ENCODE measurements at regions not wholly inside any gene's neighbourhood (a gene's known extent, or its start where the extent isn't known, plus 50 kb on each side); places are given as distances from the start of the nearest gene placed in this dataset.
A peak's percentile ranks its signal among the peaks of the same experiment; 100 is the strongest.

DNA sequence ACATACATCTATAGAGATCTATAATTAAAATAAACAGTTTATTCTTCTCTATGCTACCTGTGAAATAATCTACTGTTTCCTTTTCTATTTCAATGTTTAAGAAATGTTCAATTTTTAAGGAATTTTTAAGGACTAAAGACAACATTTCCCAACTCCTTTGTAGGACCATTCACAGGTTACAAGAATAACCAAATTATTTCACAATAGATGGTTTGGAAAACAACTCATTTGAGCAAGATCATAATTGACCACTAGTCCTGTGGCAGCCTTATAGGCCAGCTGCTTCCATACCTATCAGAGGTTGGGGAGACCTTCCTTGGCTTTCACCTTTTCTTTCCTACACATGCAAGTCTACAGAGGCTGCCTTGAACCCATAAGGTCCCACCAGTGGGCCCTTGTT is 193.7 kb downstream of the TTC39B start:
- DNase-seq (ENCODE audit: low read depth) = no peak
- CTCF ChIA-PET = interaction anchor here (1.2 to 1.3 kb wide), 2 partner anchors 9 to 22 kb away, joined by 5 read pairs; no protein-coding TSS in a partner anchor
- POLR2A ChIA-PET = no interaction called here

DNA sequence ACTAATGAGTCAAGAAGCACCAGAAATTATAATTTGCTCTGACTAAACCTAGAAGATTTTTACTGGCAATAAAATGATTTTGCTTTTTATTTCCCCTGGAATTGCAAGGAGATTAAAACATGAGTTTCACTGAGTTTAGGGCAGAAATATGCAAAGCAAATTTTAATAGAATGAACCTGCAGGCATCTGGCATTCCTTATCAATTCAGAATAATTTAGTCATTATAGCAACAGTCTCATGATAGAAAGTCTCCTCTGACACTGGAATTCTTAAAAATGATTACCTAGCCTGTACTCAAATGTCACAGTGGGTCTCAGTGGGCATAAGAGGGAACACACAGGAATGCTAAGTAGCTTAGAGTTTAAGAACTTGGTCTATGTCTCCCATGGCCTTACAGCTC is 195.9 kb downstream of the TTC39B start:
- POLR2A ChIA-PET = no interaction called here
- DNase-seq (ENCODE audit: low read depth) = no peak
- CTCF ChIA-PET = no interaction called here
- Histone ChIP-seq H3K4me3 (ENCODE audit: low read depth, low read length) (no peak overlapping the region), H3K27me3 (ENCODE audit: control insufficient read depth, insufficient read depth, low read length) (no peaks in the 10 kb centered on the region), H3K36me3 (ENCODE audit: control insufficient read depth, insufficient read depth, low read length) (no peaks in the 10 kb centered on the region)
- TF ChIP-seq, protein P1, sequence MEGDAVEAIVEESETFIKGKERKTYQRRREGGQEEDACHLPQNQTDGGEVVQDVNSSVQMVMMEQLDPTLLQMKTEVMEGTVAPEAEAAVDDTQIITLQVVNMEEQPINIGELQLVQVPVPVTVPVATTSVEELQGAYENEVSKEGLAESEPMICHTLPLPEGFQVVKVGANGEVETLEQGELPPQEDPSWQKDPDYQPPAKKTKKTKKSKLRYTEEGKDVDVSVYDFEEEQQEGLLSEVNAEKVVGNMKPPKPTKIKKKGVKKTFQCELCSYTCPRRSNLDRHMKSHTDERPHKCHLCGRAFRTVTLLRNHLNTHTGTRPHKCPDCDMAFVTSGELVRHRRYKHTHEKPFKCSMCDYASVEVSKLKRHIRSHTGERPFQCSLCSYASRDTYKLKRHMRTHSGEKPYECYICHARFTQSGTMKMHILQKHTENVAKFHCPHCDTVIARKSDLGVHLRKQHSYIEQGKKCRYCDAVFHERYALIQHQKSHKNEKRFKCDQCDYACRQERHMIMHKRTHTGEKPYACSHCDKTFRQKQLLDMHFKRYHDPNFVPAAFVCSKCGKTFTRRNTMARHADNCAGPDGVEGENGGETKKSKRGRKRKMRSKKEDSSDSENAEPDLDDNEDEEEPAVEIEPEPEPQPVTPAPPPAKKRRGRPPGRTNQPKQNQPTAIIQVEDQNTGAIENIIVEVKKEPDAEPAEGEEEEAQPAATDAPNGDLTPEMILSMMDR (IDR thresholded peaks at IDR 0.05; ENCODE audit: insufficient read depth, low read depth, low read length) = no peak

More for the DNA sequence above, 193.7 kb downstream of the TTC39B start:
- Histone ChIP-seq H3K4me3 (ENCODE audit: low read depth, low read length) (no peak overlapping the region), H3K27me3 (ENCODE audit: control insufficient read depth, insufficient read depth, low read length) (no peaks in the 10 kb centered on the region), H3K36me3 (ENCODE audit: control insufficient read depth, insufficient read depth, low read length) (no peaks in the 10 kb centered on the region)
- TF ChIP-seq, protein P1 (IDR thresholded peaks at IDR 0.05; ENCODE audit: insufficient read depth, low read depth, low read length) = no peak

DNA sequence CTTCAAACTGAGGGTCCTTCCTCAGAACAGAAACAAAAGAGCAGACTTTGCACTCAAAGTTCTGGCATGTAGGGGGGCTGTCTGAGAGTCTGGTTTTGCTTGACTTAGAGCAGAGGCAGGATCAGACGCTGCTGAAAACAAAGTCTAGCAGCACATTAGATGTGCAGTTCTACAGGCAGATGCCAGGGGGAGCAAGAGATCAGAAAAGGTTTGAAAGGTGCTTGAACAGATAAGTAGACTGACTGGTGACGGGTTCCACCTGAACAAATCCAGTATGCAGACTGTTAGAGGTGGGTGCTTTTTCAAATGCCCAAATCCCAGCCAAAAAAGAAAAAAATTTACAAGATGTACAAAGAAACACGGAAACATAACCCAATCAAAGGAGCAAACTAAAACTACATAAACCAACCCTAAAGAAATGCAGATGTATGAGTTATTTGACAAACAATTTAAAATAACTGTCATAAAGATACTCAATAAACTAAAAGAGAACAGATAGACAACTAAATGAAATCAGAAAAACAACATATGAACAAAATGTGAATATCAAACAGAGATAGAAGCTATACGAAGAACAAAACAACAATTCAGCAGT is 194.7 kb upstream of the FREM1 start:
- ChIA-PET CTCF (interaction anchor here (0.7 to 8.8 kb wide), 7 partner anchors 9 to 446 kb away, joined by 3 to 80 read pairs (median 5); no protein-coding TSS in a partner anchor), POLR2A (no interaction called here)
- no peak for DNase-seq (ENCODE audit: low read depth)
- TF ChIP-seq, protein P1 (IDR thresholded peaks at IDR 0.05; ENCODE audit: insufficient read depth, low read depth, low read length) = peak; percentile 82
- no peaks in the 10 kb centered on the region for H3K36me3 ChIP-seq (ENCODE audit: control insufficient read depth, insufficient read depth, low read length)
- no peak overlapping the region for H3K4me3 ChIP-seq (ENCODE audit: low read depth, low read length)
- H3K27me3 ChIP-seq (ENCODE audit: control insufficient read depth, insufficient read depth, low read length) = no peaks in the 10 kb centered on the region

DNA sequence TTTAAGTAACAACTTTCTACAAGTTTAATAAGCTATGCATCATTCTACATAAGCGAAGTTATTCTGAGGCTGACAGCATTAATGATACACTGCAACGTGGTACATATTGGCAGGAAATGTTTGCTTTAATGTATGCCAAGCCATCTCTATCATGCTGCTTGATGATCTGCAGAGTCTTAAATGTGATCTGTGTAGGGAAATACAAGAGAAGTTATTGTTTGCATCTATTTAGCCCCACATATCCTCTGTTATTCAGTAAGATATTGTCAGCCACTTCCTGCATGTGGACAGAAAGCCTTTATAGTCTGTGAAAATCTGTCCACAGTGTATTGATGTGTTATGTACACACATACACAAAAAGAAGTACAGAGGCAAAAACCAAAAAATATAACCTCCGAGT is 193.1 kb upstream of the FREM1 start:
- CTCF ChIA-PET = interaction anchor here (1.2 to 8.8 kb wide), 8 partner anchors 9 to 504 kb away, joined by 3 to 80 read pairs (median 5); no protein-coding TSS in a partner anchor
- TF ChIP-seq, protein P1 (IDR thresholded peaks at IDR 0.05; ENCODE audit: insufficient read depth, low read depth, low read length) = no peak
- Histone ChIP-seq H3K36me3 (ENCODE audit: control insufficient read depth, insufficient read depth, low read length) (no peaks in the 10 kb centered on the region), H3K4me3 (ENCODE audit: low read depth, low read length) (no peak overlapping the region), H3K27me3 (ENCODE audit: control insufficient read depth, insufficient read depth, low read length) (no peaks in the 10 kb centered on the region)
- POLR2A ChIA-PET = no interaction called here
- DNase-seq (ENCODE audit: low read depth) = no peak

DNA sequence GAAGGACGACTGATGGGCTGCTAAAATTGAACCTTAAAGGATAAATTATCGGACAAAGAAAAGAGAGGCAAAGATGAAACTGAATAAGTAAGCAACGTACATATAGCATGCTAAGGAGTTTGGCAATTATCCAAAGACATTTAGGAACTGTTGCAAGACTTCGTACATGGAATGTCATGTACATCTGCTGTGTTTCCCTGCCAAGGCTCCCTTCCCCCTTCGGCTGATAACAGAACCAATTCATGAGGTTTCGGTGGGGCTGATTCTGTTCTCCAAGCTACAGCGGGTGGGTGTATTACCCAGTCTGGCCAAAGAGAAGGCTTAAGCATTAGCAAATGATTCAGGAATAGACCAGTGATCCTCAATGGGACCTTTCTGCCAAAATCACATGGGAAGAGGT is 190.9 kb upstream of the FREM1 start:
- ChIA-PET POLR2A (no interaction called here), CTCF (interaction anchor here (5.7 to 8.8 kb wide), 2 partner anchors 19 to 35 kb away, joined by 30 to 80 read pairs; no protein-coding TSS in a partner anchor)
- DNase-seq (ENCODE audit: low read depth) = no peak
- no peaks in the 10 kb centered on the region for H3K36me3 ChIP-seq (ENCODE audit: control insufficient read depth, insufficient read depth, low read length)
- H3K27me3 ChIP-seq (ENCODE audit: control insufficient read depth, insufficient read depth, low read length) = no peaks in the 10 kb centered on the region
- TF ChIP-seq, protein P1 (IDR thresholded peaks at IDR 0.05; ENCODE audit: insufficient read depth, low read depth, low read length) = no peak
- no peak overlapping the region for H3K4me3 ChIP-seq (ENCODE audit: low read depth, low read length)

Measured in BJ (cell line).